OCI-LY3 (cell line): ENCODE measurements at regions not wholly inside any gene's neighbourhood (a gene's known extent, or its start where the extent isn't known, plus 50 kb on each side); places are given as distances from the start of the nearest gene placed in this dataset.

Experiments
- CTCF ChIP-seq: fragments of 200-600, 300-600 bp; sonication (generic); IDR thresholded peaks from 2 replicates; pipeline ENCODE4 v1.5.1; 2014; ENCODE audit warnings: antibody characterized with exemption, low read length, low read depth
- EZH2phosphoT487 ChIP-seq: fragments of 200-600 bp; shearing (Covaris generic); IDR thresholded peaks from 2 replicates; pipeline ENCODE4 v1.6.1; 2018; ENCODE audit warnings: antibody characterized with exemption, mixed run types, low read depth

DNA sequence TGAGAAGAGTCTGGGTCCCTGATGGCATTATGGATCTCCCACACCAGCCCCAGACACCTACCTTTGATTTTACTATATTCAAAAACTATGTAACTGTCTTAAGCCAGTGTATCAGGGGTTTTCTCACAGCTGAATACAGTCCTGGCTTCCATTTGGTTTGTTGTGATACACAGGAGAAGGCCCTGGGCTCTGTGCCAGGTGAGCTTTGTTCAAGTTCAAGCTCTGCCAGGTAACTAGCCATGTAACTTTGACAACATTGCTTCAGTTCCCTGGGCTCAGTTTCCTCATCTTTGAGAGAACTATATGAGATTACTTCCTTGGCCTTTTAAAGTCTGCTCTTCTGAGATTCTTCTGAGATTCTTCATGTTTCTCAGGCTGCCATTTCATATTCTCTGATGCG is 327.5 kb upstream of the TENM4 start:
- TF ChIP-seq CTCF (no peak), EZH2phosphoT487 (no peak)
